ENCODE measurements at regions not wholly inside any gene's neighbourhood (a gene's known extent, or its start where the extent isn't known, plus 50 kb on each side); places are given as distances from the start of the nearest gene placed in this dataset.

DNA sequence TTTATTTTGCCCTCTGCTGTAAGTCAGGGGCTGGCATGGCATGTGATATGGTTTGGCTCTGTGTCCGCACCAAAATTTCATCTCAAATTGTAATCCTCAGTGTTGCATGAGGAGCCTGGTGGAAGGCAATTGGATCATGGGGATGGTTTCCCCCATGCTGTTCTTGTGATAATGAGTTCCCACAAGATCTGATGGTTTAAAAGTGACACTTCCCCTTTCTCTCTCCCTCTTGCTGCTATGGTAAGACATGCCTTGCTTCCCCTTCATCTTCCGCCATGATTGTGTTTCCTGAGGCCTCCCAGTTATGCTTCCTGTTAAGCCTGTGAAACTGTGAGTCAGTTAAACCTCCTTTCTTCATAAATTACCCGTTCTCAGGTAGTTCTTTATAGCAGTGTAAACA, 72.0 kb upstream of the MSX1 start:
- H3K4me1 ChIP-seq (ENCODE audit: low read depth): no peaks in the 10 kb centered on the region
- no peaks in the 10 kb centered on the region for H3K27me3 ChIP-seq
- H3K4me3 ChIP-seq: no peak overlapping the region
- no peaks in the 10 kb centered on the region for H3K36me3 ChIP-seq
- H3K9me3 ChIP-seq (ENCODE audit: low read depth): no peaks in the 10 kb centered on the region
- no peak overlapping the region for H3K27ac ChIP-seq
- no peak for TF ChIP-seq CTCF (IDR thresholded peaks at IDR 0.05; ENCODE audit: low read depth, low read length)
- no peak for DNase-seq (ENCODE audit: low read depth in 1 of 2, low spot score in 1 of 2)

DNA sequence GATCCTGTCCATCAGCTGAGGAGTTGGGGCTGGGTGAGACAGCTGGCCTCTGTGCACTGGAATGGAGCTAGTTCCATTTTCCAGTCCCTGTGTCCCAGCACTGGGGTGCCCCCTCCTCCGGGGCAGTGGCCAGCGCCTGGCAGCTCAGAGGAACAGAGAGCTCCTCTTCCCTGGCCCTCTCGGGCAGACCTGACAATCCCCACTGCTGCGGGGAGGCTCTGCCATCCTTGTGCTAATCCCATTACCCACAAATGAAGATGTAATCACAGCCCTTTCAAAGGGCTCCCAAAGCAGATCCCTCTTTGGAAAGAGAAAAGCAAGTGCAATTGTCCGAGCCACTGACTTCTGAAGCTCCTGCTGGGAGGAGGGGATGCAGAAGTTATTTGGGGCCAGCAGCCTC, 75.1 kb upstream of the MSX1 start:
- Histone ChIP-seq H3K9me3 (ENCODE audit: low read depth) (no peaks in the 10 kb centered on the region), H3K4me3 (no peak overlapping the region), H3K27me3 (no peaks in the 10 kb centered on the region), H3K4me1 (ENCODE audit: low read depth) (no peaks in the 10 kb centered on the region), H3K27ac (no peak overlapping the region), H3K36me3 (no peaks in the 10 kb centered on the region)
- no peak for TF ChIP-seq CTCF (IDR thresholded peaks at IDR 0.05; ENCODE audit: low read depth, low read length)
- DNase-seq (ENCODE audit: low read depth in 1 of 2, low spot score in 1 of 2): no peak

DNA sequence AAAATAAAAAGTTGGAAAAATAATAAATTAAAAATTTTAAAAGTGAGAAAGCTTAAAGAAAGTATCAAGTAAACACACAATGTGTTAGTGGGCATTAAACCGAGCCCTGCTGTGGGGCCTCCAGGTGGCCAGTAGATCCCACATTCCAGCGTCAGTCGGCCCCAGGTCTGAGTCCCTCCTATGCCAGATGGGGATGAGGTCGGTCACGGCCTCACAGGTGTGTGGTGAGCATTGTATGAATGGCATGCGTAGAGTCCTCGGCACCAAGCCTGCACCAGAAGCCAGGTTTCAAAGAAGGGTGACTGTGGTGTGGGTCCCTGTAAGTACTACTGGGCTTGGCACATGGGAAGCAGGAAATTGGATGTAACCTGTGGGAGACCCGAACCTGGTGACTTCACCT, 75.6 kb upstream of the MSX1 start:
- no peaks in the 10 kb centered on the region for H3K27me3 ChIP-seq
- DNase-seq (ENCODE audit: low read depth in 1 of 2, low spot score in 1 of 2): no peak
- H3K36me3 ChIP-seq: no peaks in the 10 kb centered on the region

DNA sequence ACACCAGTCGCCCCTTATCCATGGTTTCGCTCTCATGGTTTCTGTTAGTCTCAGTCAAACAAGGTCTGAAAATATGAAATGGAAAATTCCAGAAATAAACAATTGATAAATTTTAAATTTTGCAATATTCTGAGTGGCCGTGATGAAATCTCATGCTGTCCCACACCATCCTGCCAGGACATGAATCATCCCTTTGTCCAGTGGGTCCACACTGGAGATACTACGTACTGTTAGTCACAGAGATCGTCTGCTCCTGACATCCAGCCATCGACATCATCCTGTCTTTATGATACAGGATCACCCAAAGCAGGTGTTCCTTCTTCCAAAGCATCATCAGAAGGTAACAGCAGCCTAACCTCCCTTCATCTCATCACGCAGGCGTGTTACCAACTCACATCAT, 76.5 kb upstream of the MSX1 start:
- H3K4me3 ChIP-seq: no peak overlapping the region
- TF ChIP-seq CTCF (IDR thresholded peaks at IDR 0.05; ENCODE audit: low read depth, low read length): no peak
- H3K27me3 ChIP-seq: no peaks in the 10 kb centered on the region
- DNase-seq (ENCODE audit: low read depth in 1 of 2, low spot score in 1 of 2): peak in 1 of 2 donors; percentile 18
- no peak overlapping the region for H3K27ac ChIP-seq
- no peaks in the 10 kb centered on the region for H3K9me3 ChIP-seq (ENCODE audit: low read depth)
- H3K4me1 ChIP-seq (ENCODE audit: low read depth): no peaks in the 10 kb centered on the region
- H3K36me3 ChIP-seq: no peaks in the 10 kb centered on the region

More for the DNA sequence above, 75.6 kb upstream of the MSX1 start:
- H3K4me3 ChIP-seq: no peak overlapping the region
- no peak for TF ChIP-seq CTCF (IDR thresholded peaks at IDR 0.05; ENCODE audit: low read depth, low read length)
- no peaks in the 10 kb centered on the region for H3K9me3 ChIP-seq (ENCODE audit: low read depth)
- H3K4me1 ChIP-seq (ENCODE audit: low read depth): no peaks in the 10 kb centered on the region
- H3K27ac ChIP-seq: no peak overlapping the region

DNA sequence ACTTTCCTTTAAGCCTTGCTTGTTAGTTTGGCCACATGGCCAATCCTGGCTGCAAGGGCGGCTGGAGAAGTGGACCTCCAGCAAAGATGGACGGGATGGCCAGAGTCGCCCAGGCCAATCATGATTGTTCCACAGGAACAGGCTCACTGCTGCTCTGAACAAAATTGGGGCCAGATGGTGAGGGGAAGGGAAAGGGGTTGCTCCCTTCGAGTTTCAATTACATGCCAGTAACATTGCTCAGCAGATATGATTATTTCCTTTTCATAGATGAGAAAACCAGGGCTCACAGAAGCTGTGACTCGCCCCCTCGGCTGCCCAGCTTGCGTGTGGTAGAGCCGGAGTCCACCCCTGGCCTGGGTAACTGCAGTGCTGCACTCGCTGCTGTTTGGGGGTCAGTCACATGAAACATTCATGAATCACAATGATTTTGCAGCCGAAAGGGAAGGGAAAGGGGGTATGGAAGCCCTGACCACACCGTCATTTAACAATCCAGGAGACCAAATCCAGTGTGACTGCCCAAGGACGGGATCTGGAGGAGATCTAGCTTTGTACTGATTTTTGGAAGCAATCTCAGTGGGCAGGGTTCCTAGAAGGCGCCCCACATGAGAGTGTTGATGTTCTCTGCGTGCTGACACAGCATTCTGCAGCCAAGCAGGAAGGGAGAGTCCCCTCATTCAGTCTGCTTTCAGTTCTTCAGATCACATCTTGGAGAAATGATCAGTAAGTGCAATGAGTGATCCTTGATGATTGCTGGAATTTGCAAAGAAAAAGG, 77.3 kb upstream of the MSX1 start:
- TF ChIP-seq CTCF (IDR thresholded peaks at IDR 0.05; ENCODE audit: low read depth, low read length): no peak
- H3K27me3 ChIP-seq: no peaks in the 10 kb centered on the region
- H3K4me3 ChIP-seq: no peak overlapping the region
- peak in 1 of 2 donors; percentile 37 for DNase-seq (ENCODE audit: low read depth in 1 of 2, low spot score in 1 of 2)
- no peak overlapping the region for H3K27ac ChIP-seq
- no peaks in the 10 kb centered on the region for H3K4me1 ChIP-seq (ENCODE audit: low read depth)
- no peaks in the 10 kb centered on the region for H3K9me3 ChIP-seq (ENCODE audit: low read depth)
- H3K36me3 ChIP-seq: no peaks in the 10 kb centered on the region
